ENCODE measurements at regions not wholly inside any gene's neighbourhood (a gene's known extent, or its start where the extent isn't known, plus 50 kb on each side); places are given as distances from the start of the nearest gene placed in this dataset.
"Not testable (repeated sequence)": the region's sequence is repeated elsewhere in the genome, so short reads cannot be mapped to it uniquely, and the experiment has no call there.

DNA sequence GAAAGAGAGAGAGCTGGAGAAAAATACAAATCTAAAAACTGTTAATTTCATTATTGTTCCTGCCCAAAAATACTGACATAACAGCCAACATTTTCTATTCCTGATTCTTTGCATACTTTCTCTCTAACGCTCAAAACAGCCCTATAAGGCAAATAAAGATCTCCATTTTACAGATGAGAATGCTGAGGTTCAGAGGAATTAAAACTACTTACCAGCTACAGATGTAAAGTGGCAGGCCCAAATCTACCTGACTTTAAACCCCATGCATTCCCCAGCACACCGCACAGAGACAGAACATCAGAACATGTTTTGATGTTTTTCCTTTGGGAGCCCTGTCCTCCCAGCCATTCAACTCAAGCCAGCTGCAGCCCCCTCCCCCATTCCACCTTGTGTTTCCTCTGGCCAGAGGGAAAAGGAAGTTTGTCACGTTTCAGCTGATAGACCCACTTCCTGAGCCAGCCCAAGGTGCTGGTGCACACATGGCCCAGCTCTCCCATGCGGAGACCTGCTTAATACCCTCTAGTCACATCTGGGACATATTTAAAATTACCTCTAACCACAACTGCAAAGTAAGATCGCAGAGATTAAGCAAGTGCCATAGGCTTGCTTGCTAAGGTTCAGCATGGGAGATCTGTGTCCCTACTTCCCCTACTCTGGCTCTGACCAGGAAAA, 133.1 kb upstream of the NFIA start:
- DNase-seq: no peak

DNA sequence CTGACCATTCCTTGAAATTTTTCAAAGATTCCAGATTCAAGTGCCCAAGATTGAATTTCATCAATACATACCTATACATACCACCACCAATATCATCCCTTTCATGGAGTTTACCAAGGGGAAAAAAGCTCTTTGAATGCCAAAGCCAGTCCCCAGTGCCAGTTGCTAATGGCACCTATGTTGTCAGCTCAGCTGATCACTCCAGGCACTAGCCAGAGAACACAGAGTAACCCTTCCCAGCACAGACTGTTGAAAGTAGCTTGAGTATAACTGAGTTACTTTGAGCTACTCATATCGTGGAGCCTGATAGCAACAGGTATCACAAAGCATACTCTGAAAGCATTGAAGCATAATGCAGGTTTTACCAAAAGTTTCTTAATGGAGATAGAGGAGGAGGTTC, 133.9 kb upstream of the NFIA start:
- DNase-seq: no peak

DNA sequence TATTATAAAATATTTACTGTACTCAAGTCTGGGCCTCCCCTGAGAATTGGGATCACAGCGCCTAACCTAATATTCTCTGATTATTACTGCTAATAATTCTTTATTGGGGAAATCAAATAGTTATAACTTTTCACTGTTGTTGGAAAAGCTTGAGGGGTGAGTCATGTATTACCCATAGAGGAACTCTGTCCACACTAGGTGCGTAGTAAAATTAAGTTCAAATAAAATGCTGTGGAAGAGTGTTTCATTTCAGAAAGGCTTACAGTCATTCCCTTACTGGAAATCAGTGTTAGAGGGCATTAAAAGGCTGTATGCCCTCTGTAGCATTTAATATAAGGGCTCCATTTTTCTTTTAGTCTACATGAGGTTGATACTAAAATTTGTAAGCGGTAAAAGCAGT, 135.0 kb upstream of the NFIA start:
- no peak for DNase-seq

DNA sequence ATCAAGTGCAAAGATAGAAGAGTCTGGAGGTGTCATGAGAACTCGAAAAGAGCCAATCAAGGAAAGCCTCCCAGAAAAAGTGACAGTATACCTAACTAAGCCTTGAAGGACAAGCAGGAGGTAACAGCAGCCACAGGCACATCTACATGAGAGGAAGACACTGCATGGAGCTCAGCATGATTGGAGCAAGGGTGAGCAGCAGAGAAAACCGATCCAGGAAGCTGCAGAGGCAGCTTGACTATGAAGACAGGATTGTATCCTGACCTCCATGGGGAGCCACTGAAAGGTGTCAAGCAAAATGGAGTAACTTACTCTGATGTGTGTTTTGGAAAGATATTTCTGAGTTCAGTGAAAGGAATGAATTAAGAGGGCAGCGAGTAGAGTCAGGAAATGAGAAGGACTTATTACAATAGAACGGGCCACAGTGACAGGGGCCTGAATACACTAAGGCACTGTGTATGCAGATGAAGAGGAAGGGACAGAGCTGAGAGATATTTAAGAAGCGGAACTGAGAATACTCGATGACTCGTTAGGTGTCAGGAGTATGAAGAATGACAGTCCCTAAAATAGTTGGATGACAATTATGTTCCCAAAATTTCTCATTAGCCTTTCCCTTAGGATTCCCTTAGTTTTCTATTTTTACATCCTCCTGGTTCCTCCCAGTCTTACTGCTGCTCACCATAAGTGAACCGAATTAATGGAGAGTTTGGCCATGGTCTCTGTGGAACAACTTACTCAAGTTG, 139.3 kb upstream of the NFIA start:
- no peak for DNase-seq

DNA sequence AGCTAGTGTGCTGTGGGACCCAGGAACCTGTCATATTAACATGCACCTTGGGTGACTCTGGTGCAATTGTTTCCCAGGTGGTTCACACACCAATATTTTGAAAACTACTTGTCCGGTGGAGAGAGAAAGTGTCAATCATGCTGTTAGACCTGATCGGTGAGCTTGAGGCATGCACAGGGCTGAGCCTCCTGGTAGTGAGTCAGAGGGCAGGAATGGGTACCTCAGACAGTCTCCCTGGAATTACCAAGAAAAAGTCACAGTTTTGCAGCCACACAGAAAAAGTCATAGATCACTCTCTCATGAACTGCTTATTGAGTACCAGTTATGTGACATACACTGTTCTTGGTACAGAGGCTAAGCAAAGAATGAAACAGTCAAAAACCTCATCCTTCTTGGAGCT, 140.1 kb upstream of the NFIA start:
- DNase-seq: no peak

DNA sequence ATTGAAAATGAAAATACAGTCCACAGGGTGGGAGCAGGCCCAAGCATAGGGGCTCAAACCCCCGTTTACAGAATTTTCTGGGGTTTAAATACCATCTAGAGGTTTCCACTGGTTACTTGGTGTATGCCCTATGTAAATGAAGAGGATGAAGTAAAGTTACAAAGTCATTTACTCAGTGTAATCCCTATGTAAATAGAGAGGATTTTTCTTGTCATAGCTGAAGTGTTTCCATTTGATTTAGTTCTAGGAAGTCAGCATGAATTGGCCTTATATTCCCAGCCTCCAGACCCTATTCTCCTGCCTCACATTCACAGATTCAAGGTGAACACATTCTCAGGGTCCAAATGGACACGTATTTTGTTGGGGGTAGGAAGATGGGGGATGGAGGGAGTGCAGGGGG, 141.7 kb upstream of the NFIA start:
- not testable (repeated sequence) for DNase-seq

DNA sequence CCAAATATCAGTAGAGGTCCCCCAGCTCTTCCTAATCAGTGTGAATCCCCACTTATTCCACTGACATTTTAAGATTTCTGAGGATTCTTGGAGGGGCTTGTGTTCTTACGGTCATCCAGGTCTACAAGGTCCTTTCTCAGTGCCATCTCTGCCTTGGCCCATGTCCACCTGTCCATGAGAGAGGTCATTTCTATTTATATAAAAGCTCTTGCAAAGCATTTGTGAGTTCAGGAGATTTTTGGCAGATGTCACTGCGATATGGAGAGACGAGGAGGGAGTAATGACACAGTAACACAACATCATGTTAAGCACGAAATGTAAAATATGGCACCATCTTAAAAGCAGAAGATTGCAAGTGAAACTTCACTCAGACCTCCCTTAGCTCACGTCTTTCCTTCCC, 144.6 kb upstream of the NFIA start:
- DNase-seq: no peak

DNA sequence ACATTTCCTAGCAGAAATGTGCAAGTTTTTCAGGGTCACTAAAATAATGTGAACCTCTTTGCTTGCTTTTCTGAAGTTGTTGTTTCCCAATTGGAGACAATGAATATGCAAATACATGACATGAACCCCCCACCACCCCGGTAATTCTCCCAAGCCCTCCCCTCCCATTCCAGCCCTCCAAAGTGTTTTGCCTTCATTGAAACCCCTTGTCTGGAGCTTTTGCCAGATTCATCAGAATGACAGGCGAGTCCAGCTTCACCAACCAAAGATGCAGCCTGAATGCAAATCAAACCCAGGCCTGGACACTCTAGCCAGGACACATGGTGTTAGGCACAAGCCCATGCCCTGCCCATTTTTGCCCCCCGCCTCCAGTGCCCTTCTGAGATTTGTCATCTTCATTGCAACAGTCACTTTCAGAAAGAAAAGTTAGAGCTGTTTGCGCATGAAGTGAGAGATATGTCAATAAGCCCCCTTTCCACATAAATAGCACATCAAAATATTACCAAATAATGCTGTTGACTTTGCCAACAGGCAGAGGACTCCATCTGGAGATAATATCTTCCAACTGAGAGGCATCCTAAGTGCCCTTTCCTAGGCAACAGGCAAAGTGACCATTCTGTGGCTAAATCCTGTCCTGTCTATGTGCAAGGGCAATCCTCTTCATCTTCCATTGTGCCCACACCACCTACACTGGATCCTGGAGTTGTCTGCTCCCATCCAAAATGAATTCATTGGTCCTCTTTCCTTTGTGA, 145.6 kb upstream of the NFIA start:
- DNase-seq: no peak

DNA sequence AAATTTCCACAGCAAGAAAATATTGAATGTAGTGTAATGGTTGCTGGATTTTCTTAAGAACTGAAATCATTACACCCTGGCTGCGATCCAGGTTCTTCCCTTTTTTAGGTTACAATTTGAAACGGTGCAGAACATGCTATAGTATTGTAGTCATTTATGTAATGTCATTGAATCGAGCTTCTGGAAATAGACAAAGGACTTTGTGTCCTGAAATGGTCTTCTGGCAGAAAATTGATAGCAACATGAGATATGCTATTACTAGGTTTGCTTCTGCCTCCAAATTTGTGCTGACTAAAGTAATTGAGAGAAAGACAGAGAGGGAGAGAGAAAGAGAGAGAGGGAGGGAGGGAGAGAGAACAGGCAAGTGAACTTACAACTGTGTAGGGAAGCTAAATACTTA, 146.2 kb upstream of the NFIA start:
- no peak for DNase-seq

DNA sequence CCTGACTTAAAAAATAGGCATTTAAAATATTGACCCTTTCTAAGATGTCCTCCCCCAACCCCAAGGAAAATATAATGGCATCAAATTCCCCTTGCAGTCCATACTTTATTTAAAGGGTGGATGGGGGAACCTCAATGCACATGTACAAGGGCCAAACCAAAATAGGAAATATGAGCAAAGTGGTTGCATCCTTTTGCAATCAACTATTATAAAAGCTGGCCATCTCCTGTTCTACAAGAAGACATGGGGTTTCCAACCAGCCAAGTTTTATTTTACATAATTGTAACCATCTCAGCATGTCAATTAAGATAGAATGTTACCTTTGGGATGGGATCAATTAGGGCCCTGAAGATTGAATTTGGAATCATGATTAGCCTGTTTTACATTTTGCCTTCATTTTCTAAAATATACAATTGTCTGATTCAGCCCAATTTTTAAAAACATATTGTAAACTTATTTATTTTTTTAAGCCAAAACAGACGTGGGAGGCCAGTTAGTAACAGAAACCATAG, 146.7 kb upstream of the NFIA start:
- no peak for DNase-seq

DNA sequence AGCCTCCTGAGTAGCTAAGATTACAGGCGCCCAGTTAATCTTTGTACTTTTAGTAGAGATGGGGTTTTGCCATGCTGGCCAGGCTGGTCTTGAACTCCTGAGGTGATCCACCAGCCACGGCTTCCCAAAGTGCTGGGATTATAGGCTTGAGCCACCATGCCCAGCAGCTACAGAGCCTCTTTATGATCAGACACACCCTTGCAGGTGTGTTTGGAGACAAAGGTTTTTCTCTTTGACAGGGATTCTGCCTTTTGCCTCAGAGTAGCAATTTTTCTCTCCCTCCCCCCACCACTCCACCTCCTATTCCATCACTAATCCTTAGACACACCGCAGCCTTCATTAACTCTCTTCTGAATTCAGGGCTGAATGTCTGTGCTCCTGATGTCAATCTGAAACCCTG, 152.2 kb upstream of the NFIA start:
- DNase-seq: no peak

DNA sequence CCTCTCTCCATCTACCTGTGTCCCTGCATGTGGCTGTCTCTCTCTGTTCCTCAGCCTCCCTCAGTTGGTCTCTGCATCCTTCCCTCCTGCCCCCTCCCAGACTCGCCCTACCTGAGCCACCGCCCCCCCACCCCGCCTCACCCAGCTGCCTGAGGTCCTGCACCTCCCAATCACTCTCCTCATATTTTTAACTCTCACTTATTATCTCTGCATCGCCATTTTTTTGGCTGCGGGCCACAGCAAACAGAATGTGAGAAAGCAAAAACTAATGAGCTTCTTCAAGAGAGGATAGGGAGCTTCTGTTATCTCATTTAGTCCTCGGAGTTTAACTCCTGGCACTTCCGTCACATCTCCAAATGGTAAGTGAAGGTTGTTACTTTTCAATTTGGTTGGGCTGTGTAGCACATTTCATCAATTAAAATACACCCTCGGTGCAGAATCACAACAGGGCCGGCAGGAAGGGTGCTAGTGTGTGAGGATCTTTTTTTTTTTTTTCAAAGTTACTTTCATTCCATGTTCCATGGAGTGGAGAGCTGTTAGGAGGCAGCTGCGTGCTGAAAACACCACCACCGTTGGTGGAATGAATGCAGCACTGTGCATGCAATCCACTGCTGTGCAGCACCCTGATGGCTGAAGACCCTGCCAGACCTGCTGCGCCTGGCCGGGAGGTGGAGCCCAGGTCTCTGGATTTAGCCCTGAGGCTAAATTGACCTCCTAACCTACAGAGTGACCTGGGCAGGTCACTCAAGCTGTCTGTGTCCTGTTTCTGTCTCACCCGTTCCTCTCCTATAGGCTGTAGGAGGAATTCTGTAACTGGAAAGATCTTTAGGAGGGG, 157.2 kb upstream of the NFIA start:
- DNase-seq: no peak

DNA sequence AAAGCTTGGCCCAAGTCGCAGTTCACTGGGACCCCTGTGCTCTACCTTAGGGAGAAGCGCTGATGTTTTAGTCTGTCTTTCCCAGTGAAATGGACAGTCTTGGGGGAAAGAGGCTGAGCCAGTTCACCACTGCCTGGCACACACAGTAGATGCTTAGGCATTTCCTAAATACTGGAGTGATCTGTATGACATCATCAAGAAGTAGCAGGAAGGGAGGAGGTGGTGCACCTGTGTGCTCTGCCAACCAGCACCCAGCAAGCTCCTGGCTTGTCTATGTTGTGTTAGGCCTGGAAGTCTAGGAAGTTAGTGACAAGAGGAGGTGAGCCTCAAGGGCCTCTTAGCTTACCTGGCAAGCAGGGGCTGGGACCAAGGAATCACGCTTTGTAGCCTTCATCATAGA, 158.2 kb upstream of the NFIA start:
- no peak for DNase-seq

DNA sequence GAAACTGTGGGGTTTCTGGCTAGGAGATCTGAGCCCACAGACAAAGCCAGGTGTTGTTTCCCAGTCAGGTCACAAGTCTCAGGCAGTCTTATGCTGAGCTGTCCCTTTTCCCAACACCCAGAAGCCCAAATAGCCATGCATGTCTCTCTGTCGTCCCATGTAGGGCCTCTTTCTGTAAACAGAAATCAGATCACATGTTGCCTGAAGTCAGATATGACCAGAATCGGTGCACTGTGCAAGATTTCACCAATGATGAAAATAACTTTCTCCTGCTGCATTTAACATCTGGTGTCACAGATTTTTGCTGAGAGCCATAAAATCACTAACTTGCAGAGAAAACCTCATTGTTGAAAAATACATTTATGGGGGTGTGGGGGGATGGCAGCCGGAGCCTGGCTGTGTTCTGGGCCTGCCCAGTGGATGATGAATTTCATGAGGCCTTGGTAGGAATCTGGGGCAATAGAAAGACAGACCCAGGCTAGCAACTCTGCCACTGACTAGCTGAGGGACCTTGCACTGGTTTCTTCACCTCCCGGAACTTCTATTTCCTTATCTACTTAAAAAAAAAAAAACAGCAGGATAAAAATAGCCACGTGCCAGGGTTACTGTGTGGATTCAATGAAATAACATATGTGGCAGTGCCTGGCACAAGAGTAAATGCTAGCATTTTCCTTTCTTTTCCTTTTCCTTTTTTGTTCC, 158.8 kb upstream of the NFIA start:
- no peak for DNase-seq

DNA sequence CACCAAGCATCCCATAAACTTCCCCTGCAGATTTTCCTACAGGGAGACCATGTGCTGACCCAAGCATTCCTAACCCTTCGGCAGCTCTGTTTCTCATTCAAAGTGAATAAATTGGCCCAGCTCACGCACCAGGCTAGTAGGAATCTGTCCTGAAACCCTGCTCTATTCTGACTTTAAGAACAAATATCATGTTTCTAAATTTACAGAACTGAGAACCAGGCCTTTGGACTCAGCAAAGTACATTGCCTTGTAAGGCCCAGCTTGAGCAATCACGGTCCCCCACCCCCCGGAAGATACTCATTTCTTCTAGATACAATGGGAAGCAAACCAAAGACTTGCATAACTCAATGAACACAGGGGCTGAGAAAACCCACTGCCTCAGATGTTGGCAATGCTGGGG, 160.1 kb upstream of the NFIA start:
- DNase-seq: no peak

DNA sequence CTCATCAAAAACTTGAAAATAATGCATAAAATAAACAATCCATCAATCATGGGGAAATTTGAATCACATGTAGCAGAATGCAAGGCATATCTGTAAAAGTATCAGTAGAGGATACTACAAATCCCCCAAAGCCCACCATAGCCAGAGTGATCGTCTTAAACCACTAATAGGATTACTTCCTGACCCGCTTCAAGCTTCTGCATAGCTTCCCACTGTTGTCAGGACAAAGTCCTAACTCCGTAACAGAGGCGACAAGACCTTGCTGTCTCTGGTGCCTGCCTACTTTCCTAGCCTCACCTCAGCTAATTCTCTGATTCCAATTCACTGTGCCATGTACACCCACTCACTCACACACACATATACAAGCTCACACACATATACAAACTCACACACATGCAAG, 161.2 kb upstream of the NFIA start:
- DNase-seq: no peak

DNA sequence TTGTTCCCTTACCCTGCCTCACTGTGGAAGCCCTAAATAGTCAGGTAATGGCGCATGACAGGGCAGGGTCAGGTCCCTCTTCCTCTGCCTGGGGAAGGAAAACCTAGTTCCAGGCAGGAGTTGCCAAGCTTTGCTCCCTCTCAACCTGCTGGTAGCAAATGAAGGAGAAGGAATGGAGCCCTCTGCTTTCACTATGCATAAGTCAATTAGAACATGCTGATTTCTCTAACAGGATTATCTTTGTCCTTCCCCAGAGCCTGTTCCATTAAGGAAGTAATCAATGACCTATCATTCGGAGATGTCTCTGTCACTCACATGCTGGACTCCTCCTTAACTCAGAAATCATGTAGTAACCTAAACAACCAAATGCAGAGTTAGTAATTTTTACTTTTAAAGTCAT, 161.8 kb upstream of the NFIA start:
- DNase-seq: no peak

DNA sequence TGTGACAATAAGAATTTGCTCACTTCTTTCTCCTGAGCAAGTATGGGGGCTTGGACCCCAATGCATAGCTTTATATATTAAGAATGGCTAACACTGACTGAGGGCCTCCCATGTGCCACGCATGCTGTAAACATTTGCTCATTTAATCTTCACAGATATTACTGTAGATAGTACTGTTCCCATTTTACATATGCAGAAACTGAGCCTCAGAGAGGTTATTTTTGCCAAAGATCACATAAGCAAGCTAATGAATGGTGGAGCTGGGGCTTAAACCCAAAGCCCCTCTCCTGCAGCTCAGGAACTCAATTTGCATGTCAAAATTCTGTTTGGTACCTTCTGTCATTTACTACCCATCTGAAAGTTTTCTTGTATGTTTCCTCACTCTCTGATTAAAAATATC, 163.5 kb upstream of the NFIA start:
- no peak for DNase-seq

DNA sequence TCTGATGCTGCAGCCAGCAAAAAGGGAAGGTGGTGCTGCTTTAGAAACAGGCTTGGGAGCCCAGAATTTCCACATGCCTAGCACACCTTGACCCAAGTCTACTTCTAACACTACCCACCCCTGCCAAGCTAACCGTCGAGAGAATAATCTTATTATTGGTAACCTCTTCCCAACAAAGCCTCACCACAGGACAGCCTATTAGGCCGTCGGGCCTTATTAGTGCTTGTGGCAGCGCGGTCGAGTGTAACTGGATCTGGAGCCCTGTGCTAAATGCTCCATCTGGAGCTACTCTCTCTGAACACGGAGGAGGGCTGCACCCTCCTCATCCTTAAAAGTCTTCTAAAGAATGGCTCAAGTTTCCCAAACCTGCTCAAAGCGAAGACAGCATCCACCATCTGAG, 165.5 kb upstream of the NFIA start:
- DNase-seq: no peak

DNA sequence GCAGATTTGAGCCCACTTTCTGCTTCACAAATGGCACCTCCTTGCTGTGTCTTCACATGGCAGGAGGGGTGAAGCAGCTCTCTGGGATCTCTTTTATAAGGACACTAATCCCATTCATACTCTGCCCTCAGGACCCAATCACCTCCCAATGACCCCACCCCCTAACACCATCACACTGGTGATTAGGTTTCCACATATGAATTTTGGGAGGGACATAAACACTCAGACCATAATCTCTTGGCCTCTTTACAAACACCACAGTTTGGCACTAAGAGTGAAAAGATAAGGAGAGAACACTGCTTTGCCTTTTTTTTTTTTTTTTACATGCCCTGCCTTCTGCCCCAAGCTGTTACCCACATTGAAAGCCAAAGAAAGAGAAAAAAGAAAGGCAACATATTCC, 166.2 kb upstream of the NFIA start:
- DNase-seq: no peak

DNA sequence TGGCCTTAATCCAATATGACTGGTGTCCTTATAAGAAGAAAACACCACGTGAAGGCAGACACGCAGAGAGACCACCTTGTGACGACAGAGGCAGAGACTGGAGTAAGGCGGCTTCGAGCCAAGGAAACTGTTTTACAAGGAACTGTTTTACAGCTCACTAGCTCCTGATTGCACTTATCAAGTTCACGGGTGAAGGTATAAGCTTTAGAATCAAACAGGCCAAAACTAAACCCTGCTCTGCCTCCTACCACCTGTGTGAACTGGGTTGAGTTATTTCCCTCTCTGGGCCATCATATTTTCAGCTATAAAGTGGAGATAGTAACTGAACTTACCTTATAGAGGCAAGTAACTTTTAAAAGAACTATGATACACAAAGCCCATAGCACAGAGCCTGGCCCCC, 166.9 kb upstream of the NFIA start:
- no peak for DNase-seq

DNA sequence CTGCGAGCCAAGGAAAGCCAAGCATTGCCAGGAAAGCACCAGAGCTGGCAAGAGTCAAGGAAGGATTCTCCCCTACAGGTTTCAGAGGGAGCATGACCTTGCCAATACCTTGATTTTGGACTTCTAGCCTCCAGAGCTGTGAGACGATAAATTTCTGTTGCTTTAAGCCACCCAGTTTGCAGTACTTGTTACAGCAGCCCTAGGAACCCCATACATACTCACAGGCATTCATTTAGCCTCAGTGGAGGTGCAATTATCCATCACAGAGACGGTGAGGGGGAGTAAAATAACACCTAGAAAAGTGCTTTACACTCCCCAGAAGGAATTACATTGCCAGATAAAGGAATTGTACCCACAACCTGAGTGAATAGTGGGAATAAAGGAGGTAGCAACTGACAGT, 167.4 kb upstream of the NFIA start:
- DNase-seq: no peak

DNA sequence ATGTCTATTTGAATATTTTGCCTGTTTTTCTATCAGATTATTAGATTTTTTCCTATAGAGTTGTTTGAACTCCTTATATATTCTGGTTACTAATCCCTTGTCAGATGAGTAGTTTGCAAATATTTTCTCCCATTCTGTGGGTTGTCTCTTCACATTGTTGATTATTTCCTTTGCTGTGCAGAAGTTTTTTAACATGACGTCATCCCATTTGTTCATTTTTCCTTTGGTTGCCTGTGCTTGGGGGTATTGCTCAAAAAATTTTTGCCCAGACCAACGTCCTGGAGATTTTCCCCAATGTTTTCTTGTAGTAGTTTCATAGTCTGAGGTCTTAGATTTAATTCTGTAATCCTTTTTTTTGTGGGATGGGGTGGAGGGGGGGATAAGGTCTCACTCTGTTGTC, 168.7 kb upstream of the NFIA start:
- DNase-seq: not testable (repeated sequence)
